Smooth muscle cell of the brain vasculature (primary cell): ENCODE measurements at regions not wholly inside any gene's neighbourhood (a gene's known extent, or its start where the extent isn't known, plus 50 kb on each side); places are given as distances from the start of the nearest gene placed in this dataset.
"Not testable (repeated sequence)": the region's sequence is repeated elsewhere in the genome, so short reads cannot be mapped to it uniquely, and the experiment has no call there.

Experiments used
- DNase-seq: peaks from one replicate; pipeline ENCODE4 v3.0.0-alpha.2; 2012; ENCODE audit warnings: low read depth, low spot score

GRCh38 chr6:16949716-16950115, 152.1 kb upstream of the STMND1 start:
- DNase-seq, result no peak

GRCh38 chr6:16948396-16948795, 153.5 kb upstream of the STMND1 start:
- DNase-seq, result no peak

- DNase-seq, result no peak
Observed at GRCh38 chr6:16947375-16948015, 154.4 kb upstream of the STMND1 start.

GRCh38 chr6:16944596-16944995, 157.3 kb upstream of the STMND1 start:
- no peak for DNase-seq

GRCh38 chr6:16939839-16940238, 162.0 kb upstream of the STMND1 start:
- no peak for DNase-seq

- DNase-seq, result no peak
Observed at GRCh38 chr6:16939351-16939750, 162.5 kb upstream of the STMND1 start.

GRCh38 chr6:16936893-16937292, 165.0 kb upstream of the STMND1 start:
- no peak for DNase-seq

- DNase-seq, result no peak
Observed at GRCh38 chr6:16933961-16934360, 167.9 kb upstream of the STMND1 start.

- DNase-seq, result no peak
Observed at GRCh38 chr6:16933532-16933931, 168.3 kb upstream of the STMND1 start.

GRCh38 chr6:16932920-16933319, 168.9 kb upstream of the STMND1 start:
- no peak for DNase-seq

- not testable (repeated sequence) for DNase-seq
Observed at GRCh38 chr6:16931079-16931478, 169.8 kb upstream of the ATXN1 start.

GRCh38 chr6:16930432-16930831, 169.2 kb upstream of the ATXN1 start:
- DNase-seq, result no peak

GRCh38 chr6:16929809-16930208, 168.5 kb upstream of the ATXN1 start:
- peak; percentile 40 for DNase-seq

GRCh38 chr6:16928387-16928786, 167.1 kb upstream of the ATXN1 start:
- no peak for DNase-seq

GRCh38 chr6:16927205-16927604, 165.9 kb upstream of the ATXN1 start:
- no peak for DNase-seq

- no peak for DNase-seq
Observed at GRCh38 chr6:16925461-16925860, 164.2 kb upstream of the ATXN1 start.

GRCh38 chr6:16922282-16922681, 161.0 kb upstream of the ATXN1 start:
- DNase-seq, result no peak

- DNase-seq, result no peak
Observed at GRCh38 chr6:16921399-16922110, 160.3 kb upstream of the ATXN1 start.

GRCh38 chr6:16918586-16918985, 157.3 kb upstream of the ATXN1 start:
- DNase-seq, result no peak

GRCh38 chr6:16914184-16914583, 152.9 kb upstream of the ATXN1 start:
- no peak for DNase-seq

GRCh38 chr6:16912756-16913155, 151.5 kb upstream of the ATXN1 start:
- no peak for DNase-seq

GRCh38 chr6:16911088-16911487, 149.8 kb upstream of the ATXN1 start:
- no peak for DNase-seq

GRCh38 chr6:16909658-16910360, 148.5 kb upstream of the ATXN1 start:
- DNase-seq, result no peak
